ENCODE measurements at regions not wholly inside any gene's neighbourhood (a gene's known extent, or its start where the extent isn't known, plus 50 kb on each side); places are given as distances from the start of the nearest gene placed in this dataset.
"Not testable (repeated sequence)": the region's sequence is repeated elsewhere in the genome, so short reads cannot be mapped to it uniquely, and the experiment has no call there.

- TF ChIP-seq EZH2 (IDR thresholded peaks at IDR 0.05; ENCODE audit: insufficient read depth, poor library complexity, severe bottlenecking); EZH2phosphoT487 (IDR thresholded peaks at IDR 0.05; ENCODE audit: insufficient read depth, low read depth): not testable (repeated sequence)
Observed at GRCh38 chr12:126985663-126986062, 1281.3 kb upstream of the TMEM132C start.

All from GM23248 (cell line).